H4 (cell line): ENCODE measurements at regions not wholly inside any gene's neighbourhood (a gene's known extent, or its start where the extent isn't known, plus 50 kb on each side); places are given as distances from the start of the nearest gene placed in this dataset.

Source experiments
- DNase-seq: peaks from one replicate; pipeline ENCODE4 v3.0.0-alpha.2; 2015; ENCODE audit warnings: low spot score

DNA sequence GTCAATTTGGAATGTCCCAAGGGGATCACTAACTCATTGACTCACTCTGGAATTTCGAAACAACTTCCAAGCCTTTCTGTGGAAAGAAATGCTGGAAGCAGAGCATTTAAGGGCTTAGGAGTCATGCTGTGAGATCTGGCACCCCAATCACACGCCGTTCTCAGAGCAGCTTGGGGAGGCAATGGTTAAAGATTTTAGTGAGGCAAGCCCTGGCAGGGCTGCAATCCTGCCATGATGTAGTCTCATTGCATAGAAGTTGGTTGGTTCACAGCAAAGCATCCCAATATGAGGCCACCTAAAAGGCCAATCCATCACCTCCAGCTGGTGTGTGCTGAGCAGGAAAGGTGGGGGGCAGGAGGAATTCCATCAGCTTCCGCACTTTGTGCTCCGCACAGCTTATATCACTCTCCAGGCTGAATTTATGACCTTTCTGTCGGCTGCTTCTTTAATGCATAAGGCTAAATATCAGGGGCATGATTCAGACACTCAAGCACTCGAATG, 1043.9 kb upstream of the POU3F3 start:
- DNase-seq = no peak

DNA sequence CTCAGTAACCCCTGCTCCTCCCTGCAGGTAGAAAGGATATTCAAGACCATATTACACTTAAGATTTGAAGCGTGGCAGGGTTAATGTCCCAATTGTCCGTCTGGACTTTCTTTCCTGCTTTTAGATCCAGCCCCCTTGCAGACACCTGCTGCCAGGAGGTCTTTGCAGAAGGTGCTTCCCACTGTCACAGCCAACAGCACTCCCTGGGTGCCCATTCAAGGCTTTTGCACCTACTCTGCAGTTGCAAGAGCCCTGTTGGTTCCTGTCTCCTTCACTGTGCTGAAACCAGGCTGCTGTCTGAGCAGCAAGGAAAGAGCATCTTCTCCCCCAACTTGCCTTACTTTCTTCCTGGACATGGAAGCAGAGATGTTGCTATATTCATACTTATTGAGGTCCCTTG, 1043.0 kb upstream of the POU3F3 start:
- no peak for DNase-seq

- no peak for DNase-seq
Measured at GRCh38 chr2:103814016-103814415, 1039.9 kb upstream of the POU3F3 start.

- DNase-seq = no peak
Measured at GRCh38 chr2:103815731-103816130, 1038.2 kb upstream of the POU3F3 start.

- no peak for DNase-seq
Measured at GRCh38 chr2:103817746-103818145, 1036.2 kb upstream of the POU3F3 start.

DNA sequence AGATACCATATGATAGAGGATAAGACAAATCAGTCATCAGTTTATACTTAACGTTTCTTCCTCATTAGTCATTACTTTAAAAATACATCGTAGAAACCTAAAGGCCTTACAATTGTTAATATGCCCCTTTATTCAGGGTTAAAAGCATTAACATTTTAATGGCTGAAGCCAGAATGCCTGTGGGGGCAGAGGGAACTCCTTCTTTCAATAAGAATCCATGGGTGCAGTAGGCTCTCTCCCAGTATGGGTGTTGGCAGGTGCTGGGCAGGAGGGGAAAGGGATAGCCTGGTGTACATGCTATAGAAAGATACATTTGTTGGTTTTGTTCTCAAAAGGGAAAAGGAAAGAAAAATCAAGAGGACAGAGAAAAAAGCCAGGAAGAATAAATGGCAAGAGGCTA, 1035.7 kb upstream of the POU3F3 start:
- DNase-seq = no peak

GRCh38 chr2:103819599-103819998, 1034.3 kb upstream of the POU3F3 start:
- DNase-seq = no peak

DNA sequence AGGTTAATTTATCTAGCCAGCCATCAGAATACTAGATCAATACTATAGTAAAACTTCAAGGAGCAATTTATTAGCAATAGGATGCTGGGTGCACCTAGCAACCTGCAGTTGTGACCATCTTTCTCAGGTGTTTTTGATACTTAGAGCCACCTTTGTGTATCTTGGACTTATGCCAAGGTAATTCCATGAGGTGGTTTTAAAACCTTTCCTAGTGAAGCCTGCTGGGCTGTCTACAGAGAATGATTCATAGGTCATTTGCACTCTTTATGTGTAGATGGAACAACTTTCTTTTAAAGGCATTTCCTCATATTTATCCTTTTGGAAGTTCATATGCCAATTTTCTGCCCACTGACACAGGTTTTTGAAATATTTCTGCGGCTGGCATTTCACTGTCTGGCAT, 1030.1 kb upstream of the POU3F3 start:
- DNase-seq = no peak

GRCh38 chr2:103847276-103847675, 1006.6 kb upstream of the POU3F3 start:
- no peak for DNase-seq

GRCh38 chr2:103859238-103859637, 994.7 kb upstream of the POU3F3 start:
- no peak for DNase-seq

- DNase-seq = no peak
Measured at GRCh38 chr2:103860016-103860415, 993.9 kb upstream of the POU3F3 start.

GRCh38 chr2:103868396-103868795, 985.5 kb upstream of the POU3F3 start:
- no peak for DNase-seq

- no peak for DNase-seq
Measured at GRCh38 chr2:103873716-103874351, 980.1 kb upstream of the POU3F3 start.

GRCh38 chr2:103875131-103875530, 978.8 kb upstream of the POU3F3 start:
- DNase-seq = no peak

DNA sequence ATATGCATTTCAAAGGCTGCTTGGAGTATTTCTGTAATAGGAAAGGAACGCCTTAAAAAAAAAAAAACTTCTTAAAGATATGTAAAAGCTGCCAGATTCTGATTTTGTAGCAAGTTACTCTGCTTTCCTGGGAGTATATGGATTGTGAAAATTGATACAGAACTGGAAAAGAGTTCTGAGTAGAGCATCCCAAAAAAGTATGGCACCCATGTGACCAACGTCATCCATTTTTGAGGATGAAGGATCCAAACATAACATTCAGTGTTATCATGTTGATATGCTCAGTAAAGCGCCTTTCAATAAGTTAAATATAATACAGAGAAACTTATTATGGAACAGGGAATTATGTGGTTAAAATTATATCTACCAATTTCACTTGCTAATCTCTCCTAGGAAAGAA, 978.4 kb upstream of the POU3F3 start:
- DNase-seq = no peak

DNA sequence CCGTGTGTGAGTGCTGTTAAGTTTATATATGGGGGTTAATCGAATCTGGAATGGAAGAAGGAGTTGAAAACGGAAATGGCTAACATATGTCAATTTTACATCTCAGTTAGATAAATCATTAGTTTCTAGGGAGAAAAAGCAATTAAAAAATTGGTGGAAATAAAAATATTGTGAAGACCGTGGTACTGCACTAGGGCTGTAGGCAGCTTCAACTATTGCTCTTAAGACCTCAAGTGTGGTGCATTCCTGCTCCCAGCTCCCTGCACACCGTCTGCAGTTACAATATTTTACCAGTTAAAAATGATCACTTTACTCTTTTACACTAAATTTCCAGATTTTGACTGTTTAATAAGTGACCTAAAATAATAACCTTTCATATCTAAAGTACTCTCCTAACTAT, 977.3 kb upstream of the POU3F3 start:
- DNase-seq = no peak

DNA sequence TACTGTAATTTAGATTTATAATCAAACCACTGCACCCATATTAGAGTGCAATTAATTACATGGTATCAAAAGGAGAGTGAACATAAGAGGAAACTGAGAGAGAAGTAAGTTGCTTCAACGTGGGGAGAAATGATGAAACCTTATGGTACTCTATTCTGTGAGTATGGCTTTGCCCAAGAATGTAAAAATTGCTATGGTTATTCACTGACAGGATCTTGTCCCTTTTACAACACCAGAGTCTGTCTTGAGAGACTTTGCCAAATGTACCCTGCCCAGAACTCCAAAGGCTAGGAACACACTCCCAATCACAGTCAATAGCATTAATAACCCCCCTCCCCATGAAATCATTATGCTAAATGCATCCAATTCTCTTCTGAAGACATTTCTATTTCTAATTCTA, 974.8 kb upstream of the POU3F3 start:
- DNase-seq = no peak

DNA sequence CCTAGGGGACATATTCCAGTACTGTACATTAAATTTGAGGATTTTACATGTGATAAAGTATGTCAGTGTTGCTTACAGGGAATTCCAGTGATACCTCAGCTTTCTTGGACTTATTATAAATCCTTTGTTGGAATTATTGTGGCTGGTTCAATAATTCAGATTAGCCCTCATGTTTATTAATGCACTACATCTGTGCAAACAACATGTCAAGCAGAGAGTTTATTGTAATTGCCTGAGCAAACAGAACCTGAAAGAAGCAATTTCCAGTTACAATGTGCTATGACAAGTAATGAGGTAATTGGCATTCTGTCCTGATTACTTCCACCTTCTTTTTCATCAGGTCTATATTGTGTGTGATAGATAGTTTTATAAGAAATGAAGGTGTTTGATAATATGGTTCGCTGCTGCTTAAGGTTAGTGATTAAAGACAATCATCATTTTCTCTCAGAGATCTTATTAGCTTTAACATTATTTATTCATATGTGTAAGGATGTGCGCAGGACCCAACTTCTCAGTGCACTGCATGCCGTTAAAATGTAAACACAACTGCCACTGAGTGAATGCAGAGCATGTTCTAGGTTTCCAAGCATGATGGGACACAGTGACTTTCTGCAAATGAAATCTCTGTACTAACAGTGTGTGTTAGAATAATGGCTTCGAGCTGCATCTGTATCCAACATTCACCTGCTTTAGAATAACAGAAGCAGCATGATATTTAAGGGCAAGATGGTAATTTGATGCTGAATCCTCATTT, 973.7 kb upstream of the POU3F3 start:
- DNase-seq = no peak

DNA sequence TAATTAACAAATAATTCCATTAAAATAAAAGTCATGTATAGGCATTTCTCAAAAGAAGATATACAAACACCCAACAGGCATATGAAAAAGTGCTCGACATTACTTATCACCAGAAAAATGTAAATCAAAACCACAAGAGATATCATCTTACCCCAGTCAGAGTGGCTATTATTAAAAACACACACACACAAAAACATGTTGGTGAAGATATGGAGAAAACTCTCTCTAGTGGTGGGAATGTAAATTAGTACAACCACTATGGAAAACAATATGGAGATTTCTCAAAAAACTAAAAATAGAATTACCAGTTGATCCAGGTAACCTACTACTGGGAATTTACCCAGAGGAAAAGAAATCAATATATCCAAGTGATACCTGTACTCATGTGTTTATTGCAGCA, 966.3 kb upstream of the POU3F3 start:
- no peak for DNase-seq

DNA sequence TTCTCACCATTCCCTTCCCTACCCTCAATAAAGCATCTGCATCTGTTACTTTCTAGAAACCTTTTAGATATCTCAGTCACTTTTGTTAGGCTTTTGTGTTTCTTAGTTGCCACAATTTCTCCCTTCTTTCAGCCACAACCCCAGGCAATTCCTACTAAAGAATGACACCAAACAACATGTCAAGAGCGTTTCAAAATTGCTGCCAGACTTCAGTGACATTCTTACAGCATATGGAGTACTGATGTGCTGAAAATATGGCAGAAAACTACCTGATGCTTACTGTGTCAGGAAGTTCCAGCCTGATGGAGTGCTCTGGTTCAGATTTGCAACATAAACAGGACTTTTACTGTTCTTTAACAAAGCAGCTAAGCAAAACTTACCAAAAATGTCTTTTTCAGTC, 957.7 kb upstream of the POU3F3 start:
- DNase-seq = no peak

DNA sequence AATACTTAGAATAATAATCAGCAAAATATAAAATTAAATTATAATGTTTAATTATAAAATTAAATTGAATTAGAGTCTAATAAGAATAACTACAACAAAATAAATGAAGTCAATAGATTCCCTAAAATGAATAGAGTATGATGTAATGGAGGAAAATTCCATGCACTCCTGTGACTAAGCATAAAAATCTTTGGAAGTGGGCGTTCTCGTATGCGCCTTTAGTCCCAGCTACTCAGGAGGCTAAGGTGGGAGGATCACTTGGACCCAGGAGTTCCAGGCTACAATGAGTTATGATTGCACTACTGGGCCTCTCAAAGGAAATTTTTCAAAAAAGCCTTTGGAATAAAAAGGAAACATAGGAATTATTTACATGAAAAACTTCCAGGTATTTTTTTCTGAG, 955.4 kb upstream of the POU3F3 start:
- DNase-seq = peak; percentile 9

GRCh38 chr2:103902347-103902746, 951.6 kb upstream of the POU3F3 start:
- no peak for DNase-seq

DNA sequence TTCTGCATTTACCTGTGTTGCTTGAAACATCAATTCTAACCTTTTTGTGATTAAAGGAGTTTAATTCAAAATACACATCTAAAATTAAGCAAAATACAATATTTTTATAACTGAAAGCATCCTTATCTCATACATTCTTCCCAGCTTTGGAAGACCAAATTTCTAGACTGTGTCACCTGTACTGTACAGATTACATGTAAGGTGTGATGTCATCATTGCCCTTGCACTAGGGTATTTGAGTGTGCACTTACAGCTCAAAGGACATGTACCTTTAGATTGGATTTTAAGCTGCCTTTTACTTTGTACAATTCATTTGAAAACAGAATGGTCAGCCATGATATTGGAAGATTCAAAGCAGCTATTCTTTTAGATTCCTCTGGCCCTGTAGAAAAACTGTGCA, 932.8 kb upstream of the POU3F3 start:
- no peak for DNase-seq

DNA sequence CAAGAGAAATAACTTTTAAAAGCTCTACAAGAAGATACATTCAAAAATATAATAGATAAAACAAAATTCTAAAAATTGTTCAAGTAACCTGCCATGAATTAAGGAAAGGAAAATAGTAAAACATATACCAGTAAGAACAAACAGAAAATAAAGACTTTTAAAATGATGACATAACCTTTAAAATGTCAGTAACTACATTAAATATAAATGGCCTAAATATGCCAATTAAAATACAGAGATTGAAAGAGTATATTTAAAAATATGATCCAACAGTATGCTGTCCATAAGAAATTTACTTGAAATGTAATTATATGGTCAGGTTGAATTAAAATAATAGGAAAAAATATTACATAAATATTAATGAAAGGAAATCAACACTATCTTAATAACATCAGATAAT, 911.7 kb upstream of the POU3F3 start:
- no peak for DNase-seq
